CD4-positive, alpha-beta T cell treated with Interleukin-17A for 1 hour (primary cell): ENCODE measurements at regions not wholly inside any gene's neighbourhood (a gene's known extent, or its start where the extent isn't known, plus 50 kb on each side); places are given as distances from the start of the nearest gene placed in this dataset.
"Not testable (repeated sequence)": the region's sequence is repeated elsewhere in the genome, so short reads cannot be mapped to it uniquely, and the experiment has no call there.

Experiments
- DNase-seq: peaks from one replicate; pipeline ENCODE4 v3.0.0-alpha.2; 2020

DNA sequence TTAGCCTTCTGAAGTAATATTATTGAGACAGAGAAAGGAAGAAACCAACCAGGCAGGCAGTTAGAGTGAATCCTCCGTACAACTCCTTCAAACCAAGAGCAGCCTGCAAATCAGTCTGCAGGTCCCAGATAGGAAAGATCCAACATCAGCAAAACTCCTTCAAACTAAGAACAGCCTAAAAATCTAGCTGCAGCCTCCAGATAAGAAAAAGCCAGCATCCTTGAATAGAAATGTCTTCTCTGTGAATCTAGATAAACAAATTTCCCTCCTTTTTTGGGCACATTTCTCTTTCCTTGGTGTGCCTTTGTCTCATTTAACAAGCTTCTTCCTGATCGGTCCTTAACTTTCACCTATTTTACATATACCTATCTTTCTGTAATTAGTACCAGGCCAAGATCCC, 1004.6 kb upstream of the TMEFF2 start:
- no peak for DNase-seq

DNA sequence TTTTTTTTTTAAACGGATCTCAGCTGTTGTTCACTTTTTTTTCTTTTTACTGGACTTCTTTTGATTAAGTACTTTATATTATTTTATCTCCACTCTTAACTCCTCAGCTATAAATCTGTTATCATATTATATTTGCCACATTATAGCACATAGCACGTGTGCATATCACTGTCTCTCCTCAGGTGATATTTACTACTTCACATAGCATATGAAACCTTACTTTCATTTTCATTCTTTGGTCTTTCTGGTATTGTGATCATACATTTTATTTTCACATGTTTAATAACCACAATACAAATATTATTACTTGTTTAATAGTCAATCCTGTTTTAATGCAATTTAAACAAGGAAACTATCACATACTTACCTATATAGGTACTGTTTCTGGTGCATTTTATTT, 993.1 kb upstream of the TMEFF2 start:
- no peak for DNase-seq

DNA sequence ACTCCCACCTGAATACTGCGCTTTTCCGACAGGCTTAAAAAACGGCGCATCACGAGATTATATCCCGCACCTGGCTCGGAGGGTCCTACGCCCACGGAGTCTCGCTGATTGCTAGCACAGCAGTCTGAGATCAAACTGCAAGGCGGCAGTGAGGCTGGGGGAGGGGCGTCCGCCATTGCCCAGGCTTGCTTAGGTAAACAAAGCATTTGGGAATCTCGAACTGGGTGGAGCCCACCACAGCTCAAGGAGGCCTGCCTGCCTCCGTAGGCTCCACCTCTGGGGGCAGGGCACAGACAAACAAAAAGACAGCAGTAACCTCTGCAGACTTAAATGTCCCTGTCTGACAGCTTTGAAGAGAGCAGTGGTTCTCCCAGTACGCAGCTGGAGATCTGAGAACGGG, 976.2 kb upstream of the TMEFF2 start:
- DNase-seq, result not testable (repeated sequence)

DNA sequence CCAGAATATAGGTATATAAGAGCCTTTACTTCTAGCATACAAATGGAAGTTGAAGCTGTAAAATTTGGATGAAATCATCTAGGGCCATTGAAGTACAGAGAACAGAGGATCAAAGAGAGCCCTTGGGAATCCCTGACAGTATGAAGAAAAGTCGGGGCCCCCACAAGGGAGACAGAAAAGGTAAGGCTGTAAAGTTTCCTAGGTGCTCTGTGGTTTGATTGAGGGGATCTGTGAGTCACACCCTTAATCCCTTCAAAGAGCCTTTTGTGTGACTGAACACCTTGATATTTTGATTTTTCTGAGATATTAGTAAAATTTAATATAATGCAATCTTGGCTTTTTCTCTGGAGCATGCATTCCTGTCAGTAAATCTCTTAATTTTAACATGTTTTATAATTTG, 961.7 kb upstream of the TMEFF2 start:
- no peak for DNase-seq

DNA sequence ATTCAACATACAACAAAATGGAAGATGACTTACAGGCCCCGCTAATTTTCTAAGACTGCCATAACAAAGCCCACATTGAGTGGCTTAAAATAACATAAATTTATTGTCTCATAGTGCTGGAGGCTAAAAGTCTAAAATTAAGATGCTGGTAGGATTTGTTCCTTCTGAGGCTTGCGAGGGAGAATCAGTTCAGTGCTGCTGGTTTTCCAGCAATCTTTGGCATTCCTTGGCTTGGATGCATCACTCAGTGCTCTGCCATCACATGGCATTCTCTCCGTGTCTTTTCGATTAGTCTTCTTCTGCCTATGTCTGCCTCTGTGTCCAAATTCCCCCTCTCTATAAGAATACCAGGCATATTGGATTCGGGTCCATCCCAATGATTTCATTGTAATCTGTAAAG, 959.3 kb upstream of the TMEFF2 start:
- no peak for DNase-seq

DNA sequence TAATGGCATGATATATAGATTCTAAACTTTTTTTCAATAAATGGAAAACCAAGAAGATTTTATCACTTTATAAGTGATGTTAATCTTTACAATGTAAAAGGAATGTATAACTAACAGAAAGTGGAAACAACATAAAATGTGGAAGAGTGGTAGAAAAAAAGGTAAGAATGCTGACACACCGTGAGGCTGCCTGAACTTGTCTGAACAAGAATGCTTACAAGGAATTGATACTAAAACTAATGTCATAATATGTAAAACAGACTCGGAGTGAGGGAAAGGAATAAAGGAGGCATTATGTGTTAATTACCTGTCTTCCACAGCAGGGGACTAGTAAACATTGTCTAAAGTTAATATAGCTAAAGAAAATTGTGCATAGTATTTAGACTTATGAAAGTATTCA, 958.8 kb upstream of the TMEFF2 start:
- DNase-seq, result no peak

DNA sequence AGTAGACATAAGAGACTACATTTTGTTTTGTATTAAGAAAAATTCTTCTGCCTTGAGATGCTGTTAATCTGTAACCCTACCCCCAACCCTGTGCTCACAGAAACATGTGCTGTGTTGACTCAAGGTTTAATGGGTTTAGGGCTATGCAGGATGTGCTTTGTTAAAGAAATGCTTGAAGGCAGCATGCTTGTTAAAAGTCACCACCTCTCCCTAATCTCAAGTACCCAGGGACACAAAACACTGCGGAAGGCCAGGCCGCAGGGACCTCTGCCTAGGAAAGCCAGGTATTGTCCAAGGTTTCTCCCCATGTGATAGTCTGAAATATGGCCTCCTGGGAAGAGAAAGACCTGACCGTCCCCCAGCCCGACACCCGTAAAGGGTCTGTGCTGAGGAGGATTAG, 947.7 kb upstream of the TMEFF2 start:
- not testable (repeated sequence) for DNase-seq

DNA sequence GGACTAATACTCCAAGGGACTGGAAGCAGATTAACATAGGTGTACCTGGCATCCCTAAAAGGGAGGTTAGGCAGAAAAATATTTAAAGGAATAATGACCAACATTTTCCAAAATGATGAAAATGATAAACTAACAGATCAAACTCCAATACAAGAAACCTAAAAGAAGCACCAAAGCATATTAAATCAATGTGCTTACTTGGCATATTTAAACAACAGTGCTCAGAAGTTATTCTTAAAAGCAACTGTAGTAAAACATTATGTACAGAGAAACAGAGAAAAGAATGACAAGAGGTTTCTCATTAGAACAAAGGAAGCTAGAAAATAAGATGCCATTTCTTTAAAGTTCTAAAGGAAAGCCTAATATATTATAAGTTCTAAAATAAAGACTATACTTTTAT, 947.3 kb upstream of the TMEFF2 start:
- DNase-seq, result no peak

DNA sequence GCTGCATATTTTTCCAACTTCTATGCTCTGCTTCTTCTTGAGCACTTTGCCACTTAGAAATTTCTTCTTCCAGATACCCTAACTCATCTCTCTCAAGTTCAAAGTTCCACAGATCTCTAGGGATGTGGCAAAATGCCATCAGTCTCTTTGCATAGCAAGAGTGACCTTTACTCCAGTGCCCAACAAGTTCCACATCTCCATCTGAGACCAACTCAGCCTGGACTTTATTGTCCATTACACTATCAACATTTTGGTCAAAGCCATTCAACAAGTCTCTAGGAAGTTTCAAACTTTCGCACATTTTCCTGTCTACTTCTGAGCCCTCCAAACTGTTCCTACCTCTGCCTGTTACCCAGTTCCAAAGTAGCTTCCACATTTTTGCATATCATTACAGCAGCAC, 946.2 kb upstream of the TMEFF2 start:
- DNase-seq, result not testable (repeated sequence)

DNA sequence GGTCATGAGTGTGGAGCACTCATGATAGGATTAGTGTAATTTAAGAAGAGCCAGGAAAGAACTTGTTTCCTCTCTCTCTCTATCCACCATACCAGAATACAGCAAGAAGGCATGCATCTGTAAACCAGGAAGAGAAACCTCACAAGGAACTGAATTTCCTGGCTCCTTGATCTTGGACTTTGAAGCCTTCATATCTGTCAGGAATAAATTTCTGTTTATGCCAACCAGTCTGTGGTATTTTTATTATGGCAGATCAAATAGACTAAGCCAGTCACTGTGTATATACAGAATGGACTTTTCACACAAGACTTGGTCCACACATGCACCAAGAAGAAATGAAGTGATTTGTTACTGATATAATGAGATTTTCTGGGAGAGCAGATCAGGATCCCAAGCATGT, 930.1 kb upstream of the TMEFF2 start:
- no peak for DNase-seq

DNA sequence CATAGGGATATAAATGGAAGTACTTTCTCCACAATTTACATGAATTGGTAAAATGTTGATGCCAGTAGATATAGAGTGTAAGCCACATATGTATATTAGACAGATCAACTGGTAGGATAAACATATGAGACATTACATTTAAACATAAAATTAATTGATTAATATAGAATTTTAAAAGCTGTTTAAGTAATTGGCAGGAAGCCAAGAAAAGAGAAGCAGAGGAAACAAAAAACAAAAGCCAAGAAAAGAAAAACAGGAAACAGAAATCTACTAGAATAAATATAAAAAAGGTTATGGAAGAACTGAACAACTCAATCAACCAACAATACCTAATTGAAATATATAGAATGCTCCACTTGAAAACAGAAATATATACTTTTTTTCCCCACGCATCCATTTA, 920.1 kb upstream of the TMEFF2 start:
- DNase-seq, result no peak

DNA sequence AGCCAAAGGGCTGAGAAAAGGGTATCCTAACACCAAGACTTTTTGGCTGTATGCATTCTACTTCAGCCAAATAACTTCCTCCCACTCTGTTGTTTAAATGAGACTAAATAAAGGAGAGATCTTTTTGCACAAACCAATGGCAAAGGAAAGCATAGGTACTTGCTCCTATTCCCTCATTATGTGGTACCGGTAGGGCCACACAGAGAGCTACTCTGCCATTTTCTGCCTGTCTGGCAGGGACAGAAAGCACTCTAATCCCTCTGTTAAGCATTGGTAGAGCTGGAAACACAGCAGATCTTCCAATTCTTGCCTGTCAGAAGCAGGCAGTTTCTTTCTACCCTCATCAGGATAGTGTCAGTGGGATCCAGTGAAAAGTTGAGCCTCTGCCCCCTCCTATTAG, 918.3 kb upstream of the TMEFF2 start:
- DNase-seq, result no peak

DNA sequence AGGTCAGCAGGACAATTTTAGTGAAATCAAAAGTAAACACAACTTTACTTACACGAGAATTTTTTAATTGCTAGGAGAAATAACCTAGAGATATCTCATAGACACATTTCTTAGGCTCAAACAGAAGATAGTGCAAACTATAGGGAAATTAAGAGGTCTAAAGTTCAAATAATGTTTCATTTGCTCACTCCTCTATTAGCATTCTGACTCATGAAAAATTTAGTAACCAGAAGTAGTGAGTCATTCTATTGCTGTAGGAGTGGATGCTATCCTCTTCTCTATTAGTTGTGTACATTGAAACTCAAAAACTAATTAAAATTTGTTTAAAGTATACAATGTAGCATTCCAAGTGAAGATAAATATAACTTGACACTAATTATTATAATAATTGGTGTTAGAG, 908.3 kb upstream of the TMEFF2 start:
- DNase-seq, result no peak

DNA sequence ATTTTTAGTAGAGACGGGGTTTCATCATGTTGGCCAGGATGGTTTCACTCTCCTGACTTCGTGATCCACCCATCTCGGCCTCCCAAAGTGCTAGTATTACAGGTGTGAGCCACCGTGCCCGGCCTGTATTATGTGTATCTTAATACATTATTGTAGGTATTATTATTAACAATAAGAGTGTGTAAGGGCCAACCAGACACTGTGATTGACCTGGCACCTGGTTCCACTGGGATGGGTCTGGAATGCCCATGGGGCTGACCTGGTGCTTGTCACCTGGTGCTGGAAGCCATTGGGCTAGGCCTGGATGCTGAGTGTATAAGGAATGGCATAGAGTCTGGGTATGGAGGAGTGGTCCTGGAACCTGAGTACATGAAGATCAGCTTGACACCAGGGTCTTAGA, 906.9 kb upstream of the TMEFF2 start:
- DNase-seq, result no peak

DNA sequence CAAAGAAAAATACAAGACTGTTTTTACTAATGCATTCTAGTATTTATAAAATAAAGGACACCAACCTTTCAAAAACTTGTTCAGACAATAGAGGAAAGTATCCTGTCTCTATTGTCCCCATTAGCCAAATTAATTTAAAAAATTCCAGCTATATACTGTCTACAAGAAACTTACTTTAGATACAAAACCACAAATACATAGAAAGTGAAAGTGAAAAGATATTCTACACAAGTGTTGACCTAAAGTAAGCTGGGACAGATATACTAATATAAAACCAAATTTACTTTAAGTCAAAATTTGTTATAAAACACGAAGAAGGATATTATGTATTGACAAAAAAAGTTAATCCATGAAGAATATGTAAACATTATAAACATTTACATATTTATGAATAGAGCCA, 893.3 kb upstream of the TMEFF2 start:
- DNase-seq, result no peak

DNA sequence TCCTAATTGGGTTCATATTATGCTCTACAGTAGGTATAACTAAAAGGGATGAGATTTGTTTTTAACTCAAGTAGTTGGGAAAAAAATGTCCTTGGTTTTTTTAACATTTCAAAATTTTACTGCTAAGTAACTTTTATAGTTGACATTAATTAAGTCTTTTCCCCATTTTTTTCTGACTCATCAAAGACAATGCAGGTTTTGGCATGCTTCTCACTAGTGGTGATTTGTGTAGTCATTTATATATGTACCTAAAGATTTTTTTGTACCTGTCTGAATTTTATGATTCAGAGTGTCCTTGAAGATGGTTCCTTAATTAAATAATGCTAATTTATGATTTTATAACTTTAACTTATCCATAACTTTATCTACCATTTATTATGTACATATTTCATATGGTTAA, 882.3 kb upstream of the TMEFF2 start:
- DNase-seq, result no peak

DNA sequence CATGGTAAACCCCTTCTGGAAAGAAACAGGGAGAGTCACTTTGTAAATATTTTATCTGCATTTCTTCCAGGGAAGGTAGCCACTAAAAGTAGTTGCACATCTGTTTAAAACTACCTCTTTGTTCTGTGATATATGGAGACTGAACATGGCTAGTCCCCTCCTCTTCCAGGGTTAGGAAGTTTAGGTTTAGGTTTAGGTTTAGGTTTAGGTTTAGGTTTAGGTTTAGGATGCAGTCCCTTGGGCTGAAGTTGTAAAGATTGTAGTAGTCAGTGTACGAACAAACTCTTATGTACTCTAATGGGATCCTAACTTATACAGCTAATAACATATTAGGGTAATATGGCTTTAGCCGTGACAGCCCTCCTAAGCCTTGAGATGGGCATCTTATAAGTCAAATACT, 880.2 kb upstream of the TMEFF2 start:
- no peak for DNase-seq

DNA sequence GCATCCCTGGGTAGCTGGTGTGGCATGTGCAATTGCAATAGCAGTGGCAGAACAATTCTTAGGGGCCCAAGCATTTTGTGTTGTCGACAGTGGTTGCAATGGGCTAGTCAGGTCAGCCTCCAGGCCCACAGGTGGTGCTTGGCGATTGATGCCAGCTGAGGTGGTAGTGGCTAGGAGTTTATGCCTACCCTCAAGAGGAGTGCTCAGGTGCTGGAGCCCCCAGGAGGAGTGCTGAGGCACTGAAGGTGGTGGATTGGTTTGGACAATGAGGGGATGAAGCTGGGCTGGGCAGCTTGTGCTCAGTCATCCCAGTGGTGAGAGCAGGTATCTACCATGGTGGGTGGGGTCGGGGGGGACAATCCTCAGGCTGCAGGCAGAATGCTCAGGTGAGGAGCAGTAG, 877.9 kb upstream of the TMEFF2 start:
- no peak for DNase-seq

DNA sequence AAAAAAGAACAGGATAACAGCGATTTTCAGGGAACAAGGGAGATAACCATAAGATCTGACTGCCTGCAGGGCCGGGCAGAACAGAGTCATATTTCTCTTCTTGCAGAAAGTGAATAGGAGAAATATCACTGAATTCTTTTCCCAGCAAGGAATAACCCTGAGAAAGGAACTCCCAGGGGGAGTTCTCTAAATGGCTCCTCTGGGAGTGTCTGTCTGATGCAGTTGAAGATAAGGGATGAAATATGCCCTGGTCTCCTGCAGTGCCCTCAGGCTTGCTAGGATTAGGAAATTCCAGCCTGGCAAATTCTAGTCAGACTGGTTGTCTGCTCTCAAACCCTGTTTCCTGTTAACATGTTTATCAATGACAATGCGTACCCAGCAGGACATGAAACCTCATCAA, 830.8 kb upstream of the TMEFF2 start:
- not testable (repeated sequence) for DNase-seq

DNA sequence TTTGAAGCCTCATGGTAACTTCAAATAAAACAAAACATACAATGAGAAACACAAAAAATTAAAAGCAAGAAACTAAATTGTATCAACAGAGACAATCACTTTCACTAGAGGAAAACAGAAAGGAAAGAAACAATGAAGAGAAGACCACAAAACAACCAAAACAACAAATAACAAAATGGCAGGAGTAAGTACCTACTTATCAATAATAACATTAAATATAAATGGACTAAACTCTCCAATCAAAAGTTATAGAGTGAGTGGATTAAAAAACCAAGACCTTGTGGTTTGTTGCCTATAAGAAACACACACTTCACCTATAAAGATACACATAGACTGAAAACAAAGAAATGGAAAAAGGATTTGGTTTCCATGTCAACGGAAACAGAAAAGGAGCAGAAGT, 830.1 kb upstream of the TMEFF2 start:
- no peak for DNase-seq

DNA sequence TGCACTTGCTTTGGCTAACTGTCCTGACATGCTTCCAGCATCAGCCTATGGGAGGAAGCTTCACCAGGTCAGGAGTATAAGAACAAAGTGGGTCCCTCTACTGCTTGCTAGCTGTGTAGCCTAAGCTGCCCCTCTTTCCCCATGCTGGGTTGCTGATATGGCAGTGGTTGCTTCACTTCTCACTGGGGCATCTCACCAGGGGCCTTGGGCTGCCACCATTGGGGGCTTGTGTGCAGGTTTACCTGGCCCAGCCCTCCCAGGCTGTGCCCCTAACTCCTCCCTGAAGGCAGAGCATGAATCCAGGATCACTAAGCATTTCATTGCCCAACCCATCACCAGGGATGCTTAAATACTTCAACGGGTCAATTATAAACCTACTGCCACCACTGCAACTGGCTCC, 817.1 kb upstream of the TMEFF2 start:
- DNase-seq, result no peak

DNA sequence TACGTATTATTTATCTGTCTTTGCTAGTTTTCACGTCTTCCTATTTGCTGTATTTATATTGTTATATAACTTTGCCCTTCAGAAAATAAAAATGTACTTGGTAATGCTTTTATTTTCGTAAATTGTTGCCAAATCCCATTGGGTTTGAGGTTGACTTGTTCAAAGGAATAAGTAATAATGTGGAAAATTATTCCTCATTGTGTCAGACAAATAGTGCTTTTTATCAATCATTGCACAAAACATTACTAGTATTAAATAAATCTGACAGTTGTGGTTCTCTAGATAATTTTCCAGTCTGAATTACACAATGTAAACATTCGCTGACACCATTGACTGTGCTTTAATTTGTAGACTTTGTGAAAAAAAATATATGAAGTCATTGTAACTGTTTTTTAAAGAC, 798.3 kb upstream of the TMEFF2 start:
- DNase-seq, result no peak

DNA sequence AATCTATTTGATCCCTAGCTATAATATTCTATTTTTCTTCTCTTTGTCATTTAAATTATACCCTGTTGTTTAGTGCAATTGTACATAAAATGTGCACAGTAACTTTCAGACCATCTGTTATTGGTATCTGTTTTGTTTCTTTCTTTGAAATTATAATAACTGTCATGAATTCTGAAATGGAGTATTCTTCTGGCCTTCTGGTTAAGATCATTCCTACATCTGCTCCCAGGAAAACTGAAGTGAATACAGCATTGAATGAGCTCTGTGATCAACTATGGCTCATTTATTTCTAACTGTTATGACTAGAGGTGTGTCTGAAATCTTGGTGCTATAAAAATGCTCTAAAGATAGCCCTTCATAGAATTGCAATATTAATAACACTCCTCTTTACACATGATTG, 788.4 kb upstream of the TMEFF2 start:
- no peak for DNase-seq

DNA sequence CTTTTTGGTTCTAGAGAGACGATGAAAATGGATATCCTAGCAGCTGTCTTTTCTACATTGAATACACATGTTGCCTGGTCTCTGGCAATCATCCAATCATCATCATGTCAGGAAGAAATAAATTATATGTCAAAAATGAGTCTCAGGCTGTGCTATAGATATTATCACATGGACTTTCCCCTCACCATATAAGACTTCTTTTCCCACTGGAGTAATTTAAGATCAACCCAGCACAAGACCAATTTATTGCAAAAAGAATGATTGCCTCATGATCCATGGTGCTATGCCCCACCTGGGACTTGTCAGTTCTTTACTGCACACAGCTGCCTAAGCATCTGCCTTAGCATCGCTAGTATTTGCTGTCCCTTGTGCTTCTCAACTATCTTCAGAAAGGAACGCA, 783.7 kb upstream of the TMEFF2 start:
- DNase-seq, result no peak

DNA sequence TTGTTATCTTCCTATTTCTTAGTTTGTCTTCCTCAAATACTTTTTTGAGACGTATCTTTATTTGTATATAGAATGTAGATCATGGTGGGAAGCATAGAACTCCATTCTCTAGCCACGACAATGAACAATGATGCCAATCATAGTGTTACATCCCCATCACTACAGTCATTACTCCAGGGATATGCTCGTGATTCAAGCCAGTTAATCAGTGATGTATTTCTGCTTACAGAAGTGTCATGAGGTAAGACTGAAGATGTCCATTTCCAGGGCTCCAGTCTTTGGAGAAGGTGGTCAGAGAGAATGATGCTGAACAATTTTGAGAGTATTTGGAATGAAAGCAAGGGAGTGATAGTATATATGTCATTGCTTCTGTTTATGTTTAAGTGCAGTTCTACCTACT, 777.2 kb upstream of the TMEFF2 start:
- DNase-seq, result no peak

DNA sequence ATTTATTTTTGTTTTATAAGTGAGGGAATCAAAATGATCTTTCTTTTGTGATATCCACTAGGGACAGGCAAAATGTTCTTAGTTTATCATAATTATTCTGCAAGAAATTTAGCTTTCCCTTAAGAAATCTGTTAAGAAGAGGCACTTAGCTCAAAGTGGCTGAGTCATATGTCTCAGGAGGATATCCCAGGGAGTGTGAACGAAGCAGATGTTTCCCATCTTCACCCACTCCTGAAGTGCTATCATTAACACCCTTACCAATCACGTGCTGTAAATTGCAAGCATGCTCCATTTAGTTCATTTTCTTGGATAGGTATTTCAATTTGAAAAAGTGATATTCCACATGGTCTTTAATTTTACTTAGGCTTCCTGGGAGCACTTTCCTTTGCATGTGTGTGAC, 774.3 kb upstream of the TMEFF2 start:
- no peak for DNase-seq

DNA sequence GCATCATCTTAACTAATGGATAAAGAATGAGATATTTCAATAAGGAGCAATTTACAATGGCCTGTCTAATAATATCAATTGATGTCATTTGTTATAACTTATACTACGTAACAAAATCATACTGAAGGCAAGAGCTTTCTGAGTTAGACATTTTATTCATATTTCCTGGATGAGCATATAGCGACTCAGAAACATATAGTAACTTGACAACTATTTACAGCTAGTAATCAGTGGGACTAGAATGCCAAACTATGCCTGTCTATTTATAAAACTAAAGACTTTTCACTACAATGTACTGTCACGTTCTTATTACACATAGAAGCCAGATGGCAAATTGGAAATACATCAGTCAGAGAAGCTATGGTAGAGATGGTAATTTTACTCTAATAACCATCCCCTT, 766.2 kb upstream of the TMEFF2 start:
- DNase-seq, result no peak
